ENCODE measurements at regions not wholly inside any gene's neighbourhood (a gene's known extent, or its start where the extent isn't known, plus 50 kb on each side); places are given as distances from the start of the nearest gene placed in this dataset.

DNA sequence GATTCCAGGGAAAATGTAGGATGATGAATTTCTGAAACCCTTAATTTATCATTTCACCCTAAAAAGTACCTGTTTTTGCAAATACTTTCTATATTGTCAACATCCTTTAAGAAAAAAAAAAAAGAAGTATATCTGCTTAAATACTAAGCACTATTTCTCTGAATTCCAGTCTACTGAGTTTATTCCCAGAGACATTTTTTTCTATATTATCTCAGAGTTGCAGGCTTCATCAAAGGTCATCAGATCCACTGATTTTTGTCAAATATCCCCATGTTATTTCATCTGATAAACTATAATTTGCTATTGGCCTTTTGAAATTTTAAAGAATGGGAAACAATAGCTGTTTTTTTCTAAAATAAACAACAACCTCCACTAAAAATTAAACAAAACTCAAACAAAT, 357.6 kb upstream of the ID4 start:
- no peak for DNase-seq

DNA sequence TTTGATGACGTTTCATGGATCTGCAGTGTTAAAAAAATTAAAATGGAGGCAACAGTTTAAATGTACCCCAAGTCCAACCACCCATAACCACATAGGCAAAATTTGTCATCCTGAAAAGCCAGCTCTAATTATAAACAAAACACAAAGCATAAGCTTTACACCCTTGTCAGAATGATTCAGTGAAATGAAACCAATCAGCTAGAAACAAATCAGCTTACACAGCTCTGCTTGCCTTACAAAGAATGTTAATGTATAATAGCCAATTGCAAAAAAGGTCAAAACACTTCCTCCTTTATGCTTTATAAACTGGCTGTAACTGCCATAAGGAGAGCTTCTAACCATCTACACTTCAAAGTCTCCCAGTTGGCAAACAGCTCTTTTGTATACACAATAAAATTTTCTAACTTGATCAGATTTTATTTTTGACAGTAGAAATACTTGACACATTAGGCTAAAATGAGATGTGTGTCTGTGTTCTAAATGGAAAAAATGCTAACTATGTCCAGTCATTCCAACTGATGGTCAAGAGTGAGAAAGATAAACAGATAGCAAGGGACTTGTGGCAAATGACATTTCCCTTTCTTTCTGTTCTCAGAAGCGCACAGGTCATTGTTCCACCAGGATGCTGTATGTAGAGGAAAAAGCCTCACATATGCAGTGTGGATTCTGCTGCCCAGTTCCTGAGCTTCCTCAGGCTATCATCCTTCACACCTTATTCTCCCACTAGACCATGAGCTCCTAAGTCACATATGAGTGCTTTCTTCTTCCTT, 344.3 kb upstream of the ID4 start:
- DNase-seq: no peak

GRCh38 chr6:19501737-19502245, 335.4 kb upstream of the ID4 start:
- no peak for DNase-seq

GRCh38 chr6:19502301-19502700, 334.9 kb upstream of the ID4 start:
- no peak for DNase-seq

- no peak for DNase-seq
These were observed 321.2 kb upstream of the ID4 start for GRCh38 chr6:19515939-19516338.

GRCh38 chr6:19519941-19520340, 317.2 kb upstream of the ID4 start:
- no peak for DNase-seq

- DNase-seq: no peak
These were observed 312.6 kb upstream of the ID4 start for GRCh38 chr6:19524366-19525186.

DNA sequence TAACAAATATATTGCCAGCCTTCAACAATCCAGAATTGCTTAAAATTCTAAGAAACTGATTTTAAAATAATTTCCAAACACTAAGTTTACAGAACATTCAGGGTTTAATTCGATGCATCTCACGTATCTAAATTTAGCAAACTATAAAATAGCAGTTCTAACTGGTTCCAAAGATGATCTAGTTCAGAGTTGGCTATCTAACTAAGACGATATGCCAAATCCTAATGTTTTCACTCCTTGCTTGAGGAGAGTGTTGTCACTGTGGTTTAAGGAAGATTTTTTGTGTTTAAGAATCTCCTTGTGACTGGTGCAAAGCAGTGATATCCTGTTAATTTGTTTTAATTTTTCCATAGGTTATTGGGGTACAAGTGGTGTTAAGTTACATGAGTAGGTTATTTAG, 311.5 kb upstream of the ID4 start:
- no peak for DNase-seq

GRCh38 chr6:19530188-19530587, 307.0 kb upstream of the ID4 start:
- no peak for DNase-seq

DNA sequence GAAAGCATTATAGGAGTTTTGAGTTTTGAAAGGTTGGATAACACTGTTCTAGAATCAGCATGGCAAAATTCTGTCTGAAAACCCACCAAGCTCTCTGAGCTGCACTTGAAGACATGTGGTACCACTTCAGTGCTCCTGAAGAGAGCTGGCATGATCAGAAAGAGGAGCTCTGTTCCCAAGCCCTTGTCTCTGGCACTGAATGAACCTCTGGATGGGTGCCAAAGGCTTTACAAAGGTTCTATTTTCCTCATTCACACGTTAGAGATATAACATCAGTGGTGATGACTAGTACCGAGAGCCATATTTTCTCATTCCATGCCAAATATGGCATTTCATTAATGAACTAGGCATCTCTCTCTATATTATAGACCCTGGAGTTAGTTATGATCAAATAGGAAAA, 301.8 kb upstream of the ID4 start:
- DNase-seq: no peak

GRCh38 chr6:19536838-19537237, 300.3 kb upstream of the ID4 start:
- DNase-seq: no peak

- DNase-seq: no peak
These were observed 299.1 kb upstream of the ID4 start for GRCh38 chr6:19538096-19538495.

GRCh38 chr6:19547507-19547906, 289.7 kb upstream of the ID4 start:
- no peak for DNase-seq

- no peak for DNase-seq
These were observed 288.1 kb upstream of the ID4 start for GRCh38 chr6:19549109-19549508.

GRCh38 chr6:19550380-19550779, 286.8 kb upstream of the ID4 start:
- DNase-seq: no peak

GRCh38 chr6:19551611-19552010, 285.6 kb upstream of the ID4 start:
- DNase-seq: no peak

- no peak for DNase-seq
These were observed 285.1 kb upstream of the ID4 start for GRCh38 chr6:19552076-19552475.

DNA sequence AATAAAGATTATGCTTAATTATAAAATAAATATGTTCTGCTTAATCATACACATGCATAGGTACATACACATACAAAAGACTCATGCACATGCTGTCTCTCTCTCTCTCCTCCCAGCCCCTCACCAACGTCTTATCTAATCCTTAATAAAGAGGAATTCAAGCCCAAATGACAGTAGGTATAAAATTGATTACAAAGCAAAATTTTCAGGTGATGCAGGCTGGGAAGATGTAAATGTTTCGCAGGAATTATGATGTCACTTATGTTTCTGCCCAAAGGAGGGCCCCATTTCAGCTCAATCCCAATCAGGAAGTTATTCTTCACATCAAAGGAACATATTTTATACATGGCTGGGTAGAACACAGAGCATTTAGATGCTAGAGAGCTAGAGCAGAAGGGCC, 284.6 kb upstream of the ID4 start:
- no peak for DNase-seq

GRCh38 chr6:19554356-19555225, 282.6 kb upstream of the ID4 start:
- no peak for DNase-seq

DNA sequence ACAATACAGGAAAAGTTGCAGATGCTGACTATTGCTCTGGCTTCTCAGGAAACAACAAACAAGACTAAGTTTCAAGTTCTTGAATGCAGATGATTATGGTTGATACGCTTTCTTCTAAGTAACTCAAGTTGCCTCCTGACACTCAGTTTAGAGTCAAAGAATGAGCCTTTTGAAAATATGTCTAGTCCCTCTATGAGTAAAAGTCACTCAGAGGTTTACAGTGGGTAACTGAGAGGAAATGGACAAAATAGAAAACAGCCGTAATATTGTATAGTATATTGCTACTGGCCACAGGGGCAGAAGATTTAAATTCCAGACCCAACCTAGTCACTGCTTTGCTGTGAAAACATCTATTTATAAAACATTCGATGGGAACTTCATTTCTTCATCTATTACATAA, 280.0 kb upstream of the ID4 start:
- no peak for DNase-seq

- DNase-seq: no peak
These were observed 279.0 kb upstream of the ID4 start for GRCh38 chr6:19558201-19558600.

- no peak for DNase-seq
These were observed 278.2 kb upstream of the ID4 start for GRCh38 chr6:19558934-19559333.

DNA sequence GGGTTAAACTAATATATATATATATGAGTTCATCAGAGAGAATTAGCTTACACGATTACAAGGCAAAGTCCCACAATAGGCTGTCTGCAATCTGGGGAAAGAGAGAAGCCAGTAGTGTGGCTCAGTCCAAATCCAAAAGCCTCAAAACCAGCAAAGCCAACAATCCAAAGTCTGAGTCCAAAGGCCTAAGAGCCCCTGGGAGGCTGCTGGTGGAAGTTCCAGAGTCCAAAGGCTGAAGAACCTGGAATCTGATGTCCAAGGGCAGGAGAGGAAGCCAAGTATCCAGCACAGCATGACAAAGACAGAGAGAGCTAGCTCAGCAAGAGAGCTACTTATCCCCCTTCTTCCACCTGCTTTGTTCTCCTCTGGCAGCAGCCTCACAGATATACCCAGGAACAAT, 274.7 kb upstream of the ID4 start:
- no peak for DNase-seq
